Ovary (tissue), 7 donors: ENCODE measurements at regions not wholly inside any gene's neighbourhood (a gene's known extent, or its start where the extent isn't known, plus 50 kb on each side); places are given as distances from the start of the nearest gene placed in this dataset.

Experiments
- DNase-seq, 5 donors: peaks; one replicate each; pipeline ENCODE4 v3.0.0-alpha.2; 2019 to 2020
- H3K27ac ChIP-seq, 2 donors: fragments of 200-600 bp; one replicate each; pipeline versions ENCODE4 v1.5.1 to v1.8.0; 2019 to 2022
- H3K27me3 ChIP-seq: fragments of 200-600 bp; one replicate; pipeline ENCODE4 v1.8.0; 2022
- H3K36me3 ChIP-seq: fragments of 200-600 bp; sonication (generic); one replicate; pipeline ENCODE4 v1.5.1; 2019
- H3K4me1 ChIP-seq: one replicate; pipeline ENCODE4 v1.8.1; 2013; ENCODE audit warnings: mild to moderate bottlenecking, moderate library complexity; ENCODE audit not compliant: insufficient read depth
- H3K4me3 ChIP-seq: fragments of 200-600 bp; sonication (generic); one replicate; pipeline ENCODE4 v1.5.1; 2017
- H3K9me3 ChIP-seq, 2 donors: fragments of 200-600 bp in 1 of 2; sonication (generic) in 1 of 2; one replicate each; pipeline versions ENCODE4 v1.5.1 to v1.8.1; 2013 to 2019; ENCODE audit warnings: mild to moderate bottlenecking in 1 of 2, moderate library complexity in 1 of 2
- EP300 ChIP-seq: sonication (generic); formaldehyde crosslinking; IDR thresholded peaks from one replicate; pipeline ENCODE4 v1.6.1; 2017; ENCODE audit warnings: antibody characterized with exemption
- POLR2A ChIP-seq: fragments of 450-650 bp; IDR thresholded peaks from one replicate; pipeline ENCODE4 v1.6.1; 2017; ENCODE audit warnings: antibody characterized with exemption, mild to moderate bottlenecking, moderate library complexity
- WGBS, 3 donors: extraction: QIAGEN DNeasy Blood & Tissue Kit in 1 of 3; methylation state at CpG; one replicate each; pipeline versions ENCODE4 v1.1.5 to v1.1.7; 2013 to 2017; 5-methylcytosine and 5-hydroxymethylcytosine counted together
- intact Hi-C, 4 donors: fragments of 100-400 bp; cut with DNase I; formaldehyde crosslinking; loops; one replicate each; pipeline versions ENCODE4 v1.11.0 to v1.15.1; 2022 to 2023
- TF ChIP-seq, protein P1 (sequence below), 3 donors: fragments of 450-650 bp in 2 of 3; fragments of 200-600 bp in 1 of 3; IDR thresholded peaks; one replicate each; pipeline versions ENCODE4 v1.5.1 to v1.8.0; 2016 to 2022; ENCODE audit warnings: antibody characterized with exemption in 3 of 3, mild to moderate bottlenecking in 1 of 3
- donor health status: DM: no; HTN: no; CAD: no; lungs with moderate emphysema.
- donor health status: DM: no; HTN: no; CAD: no.
- donor health status: Bipolar disorder and iron deficiency.
- donor health status: DM: no; HTN: no; CAD: no.
- donor health status: DM: yes; HTN: yes; CAD: no.

DNA sequence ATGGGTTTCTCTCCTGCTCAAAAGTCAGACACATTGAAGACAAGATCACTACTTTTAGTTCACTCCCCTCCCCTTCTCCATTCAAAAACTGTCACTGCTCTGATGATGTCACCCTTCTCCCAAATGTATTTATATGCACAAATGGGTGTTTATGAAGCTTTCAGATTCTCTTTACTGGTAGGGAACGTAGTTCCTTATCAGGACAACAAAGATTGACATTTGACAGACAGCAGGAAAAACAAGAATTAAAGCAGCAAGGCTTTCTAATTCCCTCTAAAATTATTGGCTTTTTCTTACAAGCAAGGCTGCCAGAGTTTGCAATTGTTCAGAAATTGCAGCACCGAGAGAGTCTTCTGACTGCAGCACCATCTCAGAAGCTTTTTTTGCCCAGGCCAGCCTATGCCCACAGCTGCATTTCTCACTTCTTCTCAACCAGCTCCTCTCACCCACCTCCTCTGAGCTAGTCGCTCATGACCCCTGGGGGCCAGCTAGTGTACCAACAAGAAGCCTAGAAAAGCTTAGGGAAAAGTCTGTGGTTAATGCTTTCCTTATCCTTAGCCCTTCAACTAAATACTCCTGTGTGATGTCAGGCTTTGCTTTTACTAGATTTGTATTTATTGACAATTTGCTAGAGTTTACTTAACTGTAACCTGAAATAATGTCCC lies 265.1 kb downstream of the HTR7 start:
- Histone ChIP-seq H3K4me3 (no peak overlapping the region), H3K4me1 (no peaks in the 10 kb centered on the region), H3K27ac (no peak overlapping the region), H3K27me3 (no peaks in the 10 kb centered on the region), H3K36me3 (no peaks in the 10 kb centered on the region), H3K9me3 (no peaks in the 10 kb centered on the region)
- TF ChIP-seq EP300: no peak
- no peak for TF ChIP-seq POLR2A
- TF ChIP-seq, protein P1, sequence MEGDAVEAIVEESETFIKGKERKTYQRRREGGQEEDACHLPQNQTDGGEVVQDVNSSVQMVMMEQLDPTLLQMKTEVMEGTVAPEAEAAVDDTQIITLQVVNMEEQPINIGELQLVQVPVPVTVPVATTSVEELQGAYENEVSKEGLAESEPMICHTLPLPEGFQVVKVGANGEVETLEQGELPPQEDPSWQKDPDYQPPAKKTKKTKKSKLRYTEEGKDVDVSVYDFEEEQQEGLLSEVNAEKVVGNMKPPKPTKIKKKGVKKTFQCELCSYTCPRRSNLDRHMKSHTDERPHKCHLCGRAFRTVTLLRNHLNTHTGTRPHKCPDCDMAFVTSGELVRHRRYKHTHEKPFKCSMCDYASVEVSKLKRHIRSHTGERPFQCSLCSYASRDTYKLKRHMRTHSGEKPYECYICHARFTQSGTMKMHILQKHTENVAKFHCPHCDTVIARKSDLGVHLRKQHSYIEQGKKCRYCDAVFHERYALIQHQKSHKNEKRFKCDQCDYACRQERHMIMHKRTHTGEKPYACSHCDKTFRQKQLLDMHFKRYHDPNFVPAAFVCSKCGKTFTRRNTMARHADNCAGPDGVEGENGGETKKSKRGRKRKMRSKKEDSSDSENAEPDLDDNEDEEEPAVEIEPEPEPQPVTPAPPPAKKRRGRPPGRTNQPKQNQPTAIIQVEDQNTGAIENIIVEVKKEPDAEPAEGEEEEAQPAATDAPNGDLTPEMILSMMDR (IDR thresholded peaks at IDR 0.05): no peak
- DNase-seq: peak in 2 of 5 donors; percentile 9 to 39
- WGBS, 3 donors: 35 to 41% (median 40%) methylated on average over 3 of the region's 3 CpGs
- intact Hi-C loops: no loop called here

DNA sequence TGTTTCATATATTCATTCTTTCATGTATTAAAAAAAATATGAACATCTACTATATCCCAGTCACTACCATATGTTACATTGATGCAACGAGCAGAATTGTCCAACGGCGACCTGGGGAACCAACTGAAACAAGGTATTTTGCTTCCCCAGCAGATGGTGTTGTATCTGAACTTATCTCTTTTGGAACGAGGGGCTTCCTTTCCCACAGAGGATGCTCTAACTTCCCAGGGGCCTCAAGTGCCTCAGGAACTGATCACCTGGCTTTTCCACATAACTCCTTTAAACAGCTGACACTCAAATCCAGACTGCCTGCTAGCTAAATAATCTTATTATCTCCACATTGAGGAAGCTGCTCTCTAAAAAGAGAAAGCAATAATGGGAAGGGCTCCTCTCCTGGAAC lies 259.3 kb downstream of the HTR7 start:
- TF ChIP-seq EP300: no peak
- no peak for TF ChIP-seq POLR2A
- TF ChIP-seq, protein P1 (IDR thresholded peaks at IDR 0.05): no peak
- Histone ChIP-seq H3K4me3 (no peak overlapping the region), H3K27ac (no peak overlapping the region), H3K9me3 (no peaks in the 10 kb centered on the region), H3K27me3 (no peaks in the 10 kb centered on the region), H3K36me3 (no peaks in the 10 kb centered on the region), H3K4me1 (no peaks in the 10 kb centered on the region)
- no peak for DNase-seq
- 59 to 72% (median 59%) methylated on average over 4 of the region's 4 CpGs for WGBS, 3 donors
- intact Hi-C loops: no loop called here

DNA sequence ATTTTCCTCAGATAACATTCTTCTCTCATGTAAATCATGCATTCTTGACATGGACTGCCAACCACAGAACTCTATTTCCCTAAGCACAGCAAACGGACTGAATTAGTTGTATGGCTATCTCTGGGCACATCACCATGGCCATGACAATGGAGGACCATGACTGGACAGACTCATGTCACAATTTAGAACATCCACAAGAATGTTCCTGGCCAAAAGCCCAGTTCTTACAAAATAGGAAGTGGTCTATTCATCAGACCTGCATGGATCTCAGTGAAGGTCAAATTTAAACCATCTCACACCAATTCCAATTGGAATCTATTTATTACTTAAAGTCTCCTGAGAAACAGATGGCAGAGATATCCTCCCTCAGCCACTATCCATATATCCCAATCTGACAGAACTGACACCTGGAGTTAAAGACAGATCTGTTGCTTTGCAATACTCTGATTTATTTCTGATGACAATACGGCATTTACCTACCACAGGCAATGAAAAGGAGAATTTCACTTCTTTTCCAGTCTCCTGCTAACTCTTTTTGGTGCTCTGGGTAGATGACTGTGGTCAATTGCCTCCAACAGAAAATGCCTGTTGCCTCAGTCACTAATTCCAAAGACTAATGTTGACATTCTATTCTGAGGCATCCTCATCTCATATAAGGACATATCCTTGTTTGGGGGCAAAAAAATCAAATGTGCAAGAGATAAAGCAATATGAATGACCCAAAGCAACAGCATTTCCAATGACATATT lies 254.8 kb downstream of the HTR7 start:
- intact Hi-C loops: no loop called here
- Histone ChIP-seq H3K9me3 (no peaks in the 10 kb centered on the region), H3K4me3 (no peak overlapping the region), H3K27me3 (no peaks in the 10 kb centered on the region), H3K27ac (no peak overlapping the region), H3K36me3 (no peaks in the 10 kb centered on the region), H3K4me1 (no peaks in the 10 kb centered on the region)
- WGBS, 3 donors: 61 to 76% (median 61%) methylated on average over 2 of the region's 2 CpGs
- TF ChIP-seq EP300: no peak
- no peak for TF ChIP-seq POLR2A
- TF ChIP-seq, protein P1 (IDR thresholded peaks at IDR 0.05): no peak
- DNase-seq: no peak

DNA sequence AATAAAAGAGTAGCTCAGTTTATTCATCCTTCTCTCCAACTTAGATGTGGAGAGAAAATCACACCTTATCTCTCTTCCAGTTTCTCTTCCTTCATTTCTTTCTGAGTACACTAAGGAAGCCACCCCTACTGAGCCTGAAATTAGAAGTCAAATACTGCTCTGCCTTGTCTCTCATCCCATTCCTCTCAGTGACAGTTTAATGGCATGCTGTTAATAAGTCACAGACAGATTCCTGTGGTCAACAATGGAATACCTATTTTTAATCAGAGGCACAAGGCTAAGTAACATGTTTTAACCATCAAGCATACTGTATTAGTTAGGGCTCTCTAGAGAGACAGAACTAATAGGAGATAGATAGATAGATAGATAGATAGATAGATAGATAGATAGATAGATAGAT lies 253.2 kb downstream of the HTR7 start:
- no peak for DNase-seq

More for the DNA sequence above, 253.2 kb downstream of the HTR7 start:
- Histone ChIP-seq H3K4me3 (no peak overlapping the region), H3K4me1 (no peaks in the 10 kb centered on the region), H3K9me3 (no peaks in the 10 kb centered on the region), H3K27ac (no peak overlapping the region), H3K27me3 (no peaks in the 10 kb centered on the region), H3K36me3 (no peaks in the 10 kb centered on the region)
- intact Hi-C loops: no loop called here
- TF ChIP-seq, protein P1 (IDR thresholded peaks at IDR 0.05): no peak
- no peak for TF ChIP-seq EP300
- no peak for TF ChIP-seq POLR2A
